ENCODE measurements at regions not wholly inside any gene's neighbourhood (a gene's known extent, or its start where the extent isn't known, plus 50 kb on each side); places are given as distances from the start of the nearest gene placed in this dataset.

- BruUV-seq (replicated peaks), result no TSS peak
- H3K9ac ChIP-seq (ENCODE audit: low read length), result no peak overlapping the region
- H3K36me3 ChIP-seq (ENCODE audit: low read depth, low read length), result no peaks in the 10 kb centered on the region
Measured at GRCh38 chr16:80071964-80072456, 468.8 kb upstream of the DYNLRB2 start.

GRCh38 chr16:80066805-80067580, 466.5 kb upstream of the MAF start:
- H3K79me2 ChIP-seq (ENCODE audit: low read length), result no peaks in the 10 kb centered on the region
- no peak overlapping the region for H3K4me3 ChIP-seq (ENCODE audit: low read length)
- no peak overlapping the region for H2AFZ ChIP-seq (ENCODE audit: low read length)
- TF ChIP-seq EZH2phosphoT487 (IDR thresholded peaks at IDR 0.05; ENCODE audit: borderline replicate concordance, low read length) (no peak), CTCF (conservative IDR thresholded peaks at IDR 0.05; ENCODE audit: low read depth, low read length) (no peak), EZH2 (IDR thresholded peaks at IDR 0.05; ENCODE audit: low read length, unreplicated experiment) (no peak)
- ChIA-PET POLR2A (ENCODE audit: unreplicated experiment) (no interaction called here), CTCF (no interaction called here)
- BruUV-seq (replicated peaks), result no TSS peak
- DNase-seq (no peak), ATAC-seq (no peak)
- H3K27ac ChIP-seq (ENCODE audit: low read length), result no peak overlapping the region
- no peaks in the 10 kb centered on the region for H3K36me3 ChIP-seq (ENCODE audit: low read depth, low read length)
- H3K9ac ChIP-seq (ENCODE audit: low read length), result no peak overlapping the region
- intact Hi-C loops (cut with micrococcal nuclease), result no loop called here
- no peaks in the 10 kb centered on the region for H3K27me3 ChIP-seq (ENCODE audit: low read length)
- H3F3A ChIP-seq (ENCODE audit: low read length, unreplicated experiment), result no peaks in the 10 kb centered on the region
- H3K9me2 ChIP-seq (replicated peaks; ENCODE audit: low read length), result no peaks in the 10 kb centered on the region
- no peaks in the 10 kb centered on the region for H4K20me1 ChIP-seq (ENCODE audit: low read length)
- H3K4me1 ChIP-seq (ENCODE audit: insufficient read depth, low read length), result no peaks in the 10 kb centered on the region
- H3K4me2 ChIP-seq (ENCODE audit: low read length), result no peak overlapping the region
- no peaks in the 10 kb centered on the region for H3K9me3 ChIP-seq (ENCODE audit: low read length)

More at GRCh38 chr16:80071964-80072456, 468.8 kb upstream of the DYNLRB2 start:
- ATAC-seq (no peak), DNase-seq (no peak)
- no peak overlapping the region for H3K4me2 ChIP-seq (ENCODE audit: low read length)
- ChIA-PET CTCF (no interaction called here), POLR2A (ENCODE audit: unreplicated experiment) (no interaction called here)
- no peak overlapping the region for H3K27ac ChIP-seq (ENCODE audit: low read length)
- intact Hi-C loops (cut with micrococcal nuclease), result no loop called here
- no peak overlapping the region for H2AFZ ChIP-seq (ENCODE audit: low read length)
- H3K9me2 ChIP-seq (replicated peaks; ENCODE audit: low read length), result no peaks in the 10 kb centered on the region
- no peaks in the 10 kb centered on the region for H3K27me3 ChIP-seq (ENCODE audit: low read length)
- TF ChIP-seq EZH2 (IDR thresholded peaks at IDR 0.05; ENCODE audit: low read length, unreplicated experiment) (no peak), CTCF (conservative IDR thresholded peaks at IDR 0.05; ENCODE audit: low read depth, low read length) (no peak), EZH2phosphoT487 (IDR thresholded peaks at IDR 0.05; ENCODE audit: borderline replicate concordance, low read length) (no peak)
- H3F3A ChIP-seq (ENCODE audit: low read length, unreplicated experiment), result no peaks in the 10 kb centered on the region
- H3K79me2 ChIP-seq (ENCODE audit: low read length), result no peaks in the 10 kb centered on the region
- no peaks in the 10 kb centered on the region for H3K9me3 ChIP-seq (ENCODE audit: low read length)
- H3K4me1 ChIP-seq (ENCODE audit: insufficient read depth, low read length), result no peaks in the 10 kb centered on the region
- H3K4me3 ChIP-seq (ENCODE audit: low read length), result no peak overlapping the region
- no peaks in the 10 kb centered on the region for H4K20me1 ChIP-seq (ENCODE audit: low read length)

GRCh38 chr16:80065541-80065940, 465.0 kb upstream of the MAF start:
- no peak for TF ChIP-seq EZH2phosphoT487 (IDR thresholded peaks at IDR 0.05; ENCODE audit: borderline replicate concordance, low read length)
- TF ChIP-seq CTCF (conservative IDR thresholded peaks at IDR 0.05; ENCODE audit: low read depth, low read length), result no peak
- TF ChIP-seq EZH2 (IDR thresholded peaks at IDR 0.05; ENCODE audit: low read length, unreplicated experiment), result no peak
- Histone ChIP-seq H3K36me3 (ENCODE audit: low read depth, low read length) (no peaks in the 10 kb centered on the region), H3K27ac (ENCODE audit: low read length) (no peak overlapping the region), H3K4me2 (ENCODE audit: low read length) (no peak overlapping the region), H3F3A (ENCODE audit: low read length, unreplicated experiment) (no peaks in the 10 kb centered on the region), H3K79me2 (ENCODE audit: low read length) (no peaks in the 10 kb centered on the region), H3K9ac (ENCODE audit: low read length) (no peak overlapping the region), H4K20me1 (ENCODE audit: low read length) (no peaks in the 10 kb centered on the region), H3K9me3 (ENCODE audit: low read length) (no peaks in the 10 kb centered on the region), H3K4me1 (ENCODE audit: insufficient read depth, low read length) (no peaks in the 10 kb centered on the region), H2AFZ (ENCODE audit: low read length) (no peak overlapping the region), H3K9me2 (replicated peaks; ENCODE audit: low read length) (no peaks in the 10 kb centered on the region), H3K4me3 (ENCODE audit: low read length) (no peak overlapping the region), H3K27me3 (ENCODE audit: low read length) (no peaks in the 10 kb centered on the region)
- BruUV-seq (replicated peaks), result no TSS peak
- ChIA-PET POLR2A (ENCODE audit: unreplicated experiment) (no interaction called here), CTCF (no interaction called here)
- DNase-seq, result peak; percentile 25
- intact Hi-C loops (cut with micrococcal nuclease), result no loop called here
- no peak for ATAC-seq

Measured in PC-3 (cell line).